GM20000 (cell line): ENCODE measurements at regions not wholly inside any gene's neighbourhood (a gene's known extent, or its start where the extent isn't known, plus 50 kb on each side); places are given as distances from the start of the nearest gene placed in this dataset.

Experiments used
- DNase-seq: peaks from one replicate; pipeline ENCODE4 v3.0.0; 2012; ENCODE audit warnings: low spot score
- TF ChIP-seq, protein P1 (sequence below): IDR thresholded peaks from 2 replicates; pipeline ENCODE4 v1.5.1; 2012; ENCODE audit warnings: mild to moderate bottlenecking, control low read depth; ENCODE audit errors: extremely low read depth, missing control alignments

DNA sequence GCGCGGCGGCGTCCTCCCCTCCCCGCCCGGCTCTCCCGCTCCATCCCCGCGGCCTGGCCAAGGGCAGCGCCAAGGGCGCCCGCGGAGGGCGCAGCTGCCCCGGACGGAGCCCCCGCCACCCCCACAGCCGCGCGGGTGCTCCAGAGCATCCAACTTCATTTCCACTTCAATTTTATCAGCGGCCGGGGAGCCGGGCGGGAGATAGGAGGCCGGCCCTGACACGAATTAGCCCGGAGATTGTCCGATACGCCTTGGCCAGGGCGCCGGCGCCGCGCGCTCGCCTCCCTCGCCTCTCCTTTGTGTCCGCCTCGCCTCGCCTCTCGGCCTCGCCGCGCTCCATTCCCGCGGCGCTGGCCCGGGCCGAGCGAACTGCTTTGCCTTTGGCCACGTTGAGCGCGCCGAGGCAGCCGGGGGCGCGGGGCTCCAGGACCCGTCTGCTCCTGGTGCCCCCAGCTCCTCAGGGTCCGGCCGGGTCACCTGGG, 129.1 kb upstream of the LHX1 start:
- no peak for DNase-seq
- TF ChIP-seq, protein P1, sequence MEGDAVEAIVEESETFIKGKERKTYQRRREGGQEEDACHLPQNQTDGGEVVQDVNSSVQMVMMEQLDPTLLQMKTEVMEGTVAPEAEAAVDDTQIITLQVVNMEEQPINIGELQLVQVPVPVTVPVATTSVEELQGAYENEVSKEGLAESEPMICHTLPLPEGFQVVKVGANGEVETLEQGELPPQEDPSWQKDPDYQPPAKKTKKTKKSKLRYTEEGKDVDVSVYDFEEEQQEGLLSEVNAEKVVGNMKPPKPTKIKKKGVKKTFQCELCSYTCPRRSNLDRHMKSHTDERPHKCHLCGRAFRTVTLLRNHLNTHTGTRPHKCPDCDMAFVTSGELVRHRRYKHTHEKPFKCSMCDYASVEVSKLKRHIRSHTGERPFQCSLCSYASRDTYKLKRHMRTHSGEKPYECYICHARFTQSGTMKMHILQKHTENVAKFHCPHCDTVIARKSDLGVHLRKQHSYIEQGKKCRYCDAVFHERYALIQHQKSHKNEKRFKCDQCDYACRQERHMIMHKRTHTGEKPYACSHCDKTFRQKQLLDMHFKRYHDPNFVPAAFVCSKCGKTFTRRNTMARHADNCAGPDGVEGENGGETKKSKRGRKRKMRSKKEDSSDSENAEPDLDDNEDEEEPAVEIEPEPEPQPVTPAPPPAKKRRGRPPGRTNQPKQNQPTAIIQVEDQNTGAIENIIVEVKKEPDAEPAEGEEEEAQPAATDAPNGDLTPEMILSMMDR: no peak

DNA sequence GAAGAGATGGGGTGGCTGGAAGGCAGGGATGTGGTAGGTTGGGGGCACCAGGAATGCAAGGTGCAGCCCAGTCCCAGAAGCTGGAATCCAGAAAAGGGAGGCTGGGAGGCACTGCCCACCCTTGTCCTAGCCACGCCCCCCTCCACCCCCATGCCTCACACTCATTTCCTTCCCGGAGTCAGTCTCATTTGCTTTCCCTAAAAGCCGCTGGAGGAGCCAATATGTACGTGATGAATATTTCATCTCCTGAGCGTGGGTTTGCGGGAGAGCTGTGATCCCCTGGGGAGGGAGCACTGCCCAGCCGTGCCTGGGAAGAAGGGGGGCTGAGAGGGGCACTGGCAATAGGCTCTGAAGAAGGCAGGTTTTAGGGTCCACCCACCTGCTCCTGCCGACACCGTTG, 124.5 kb upstream of the LHX1 start:
- TF ChIP-seq, protein P1: no peak
- DNase-seq: no peak

DNA sequence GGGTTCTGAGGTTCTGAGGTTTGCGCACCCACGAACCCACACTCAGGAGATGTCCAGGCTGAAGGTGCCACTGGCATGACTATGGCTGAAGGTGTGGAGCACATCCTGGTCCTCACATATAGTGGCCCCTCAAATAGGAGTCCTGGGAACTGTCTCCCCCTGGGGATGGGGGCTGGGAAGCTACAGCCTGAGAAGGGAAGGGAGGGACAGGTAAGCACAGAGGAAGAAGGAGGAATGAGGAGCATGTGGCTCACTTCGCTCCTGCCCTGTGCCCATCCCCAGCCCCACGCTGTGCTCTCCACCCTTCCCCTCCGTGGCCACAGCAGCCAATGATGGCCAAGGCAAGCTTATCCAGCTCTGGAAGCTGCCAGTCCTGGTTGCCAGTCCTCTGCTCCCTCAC, 123.9 kb upstream of the LHX1 start:
- TF ChIP-seq, protein P1: no peak
- no peak for DNase-seq

DNA sequence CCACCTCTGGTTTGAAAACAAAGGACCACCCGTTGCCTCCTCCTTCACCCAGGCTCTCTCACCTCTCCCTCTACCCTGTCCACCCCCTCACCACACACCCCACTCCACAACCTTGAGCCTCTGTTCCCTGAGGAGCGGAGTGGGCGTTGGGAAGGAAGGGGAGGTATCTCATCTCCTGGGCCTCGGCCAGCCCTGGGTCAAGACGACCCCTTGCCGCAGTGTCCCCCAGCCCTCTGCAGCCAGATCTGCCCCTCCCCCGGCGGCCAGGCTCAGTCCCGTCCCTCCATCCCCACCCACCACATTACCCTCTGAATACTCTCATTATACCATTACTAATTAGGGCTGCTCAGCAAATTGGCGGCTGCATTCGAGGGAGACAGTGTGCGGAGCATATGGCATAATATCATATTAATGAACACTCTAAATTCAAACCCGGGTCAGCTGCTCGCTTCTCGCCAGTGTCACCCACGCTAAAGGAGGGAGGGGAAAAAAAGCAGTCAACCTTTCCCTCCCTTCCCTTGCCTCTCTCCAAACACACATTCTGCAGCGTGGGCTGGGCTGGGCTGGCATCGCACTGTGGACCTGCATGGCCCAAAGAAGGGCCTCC, 123.2 kb upstream of the LHX1 start:
- TF ChIP-seq, protein P1: no peak
- DNase-seq: no peak

DNA sequence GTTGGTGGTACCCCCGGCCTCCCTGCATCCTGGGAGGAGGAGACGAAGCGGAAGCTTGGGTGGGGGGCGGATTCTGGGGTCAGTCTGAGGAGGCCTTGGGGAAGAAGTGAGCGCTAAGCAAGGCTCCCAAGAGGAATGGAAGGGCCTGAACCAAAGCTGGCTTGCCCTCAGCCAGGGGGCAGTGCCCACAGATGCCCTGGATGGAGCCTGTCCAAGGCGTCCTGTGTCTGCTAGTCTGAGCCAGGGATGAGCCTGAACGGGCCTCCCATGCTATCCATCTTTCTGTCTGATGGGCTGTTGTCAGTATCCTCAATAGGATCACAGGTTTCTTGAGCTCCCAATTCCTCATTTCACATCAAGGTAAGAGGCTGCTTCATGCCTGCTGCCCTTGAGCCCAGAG, 122.3 kb upstream of the LHX1 start:
- no peak for DNase-seq

DNA sequence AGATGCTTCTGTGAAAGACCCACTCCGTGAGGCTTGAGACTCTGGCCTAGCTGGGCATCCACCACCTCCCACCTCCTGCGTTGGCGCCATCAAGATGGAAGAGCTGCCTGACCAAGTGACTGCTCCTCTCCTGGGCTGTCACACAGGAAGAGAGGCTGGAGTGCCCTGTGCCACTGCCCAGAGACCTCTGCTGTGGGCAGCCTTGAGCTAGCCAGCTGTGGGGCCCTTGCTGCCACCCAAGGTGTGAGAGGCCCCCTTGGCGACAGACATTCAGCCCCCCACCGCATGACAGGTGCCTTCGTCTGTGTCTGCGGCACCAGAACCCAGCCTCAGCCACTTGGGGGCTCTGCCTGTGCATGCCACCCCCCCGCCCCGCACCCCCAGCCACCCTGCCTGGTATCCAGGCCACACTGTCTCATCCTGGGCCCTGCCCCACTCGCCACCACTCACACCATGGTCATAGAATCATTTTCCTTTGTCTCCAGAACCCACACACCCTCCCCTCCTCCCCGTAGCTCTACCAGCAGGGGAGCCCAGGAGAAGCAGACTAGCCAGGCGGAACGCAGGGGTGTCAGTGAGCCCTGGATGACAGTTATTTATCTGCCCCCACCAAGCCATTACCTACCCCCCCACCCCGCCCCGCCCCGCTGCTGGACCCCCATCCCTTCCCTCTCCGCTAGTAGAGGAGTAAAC, 120.9 kb upstream of the LHX1 start:
- TF ChIP-seq, protein P1: no peak
- no peak for DNase-seq

More for the DNA sequence above, 122.3 kb upstream of the LHX1 start:
- TF ChIP-seq, protein P1: no peak

DNA sequence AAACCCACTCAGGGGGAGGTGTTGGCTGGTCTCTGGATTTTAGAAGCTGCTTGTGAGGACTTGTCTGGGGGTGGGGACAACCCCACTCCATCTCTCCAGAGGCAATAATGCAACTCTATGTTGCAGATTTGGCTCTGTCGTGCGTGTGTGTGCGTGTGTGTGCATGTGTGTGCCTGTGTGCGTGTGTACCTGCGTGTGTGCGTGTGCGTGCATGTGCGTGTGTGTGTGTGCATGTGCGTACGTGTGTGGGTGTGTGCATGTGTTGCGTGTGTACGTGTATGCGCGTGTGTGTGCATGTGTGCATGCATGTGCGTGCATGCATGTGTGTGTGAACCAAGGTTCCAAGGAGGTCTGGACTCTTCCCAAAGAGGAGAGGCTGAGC, 120.4 kb upstream of the LHX1 start:
- no peak for DNase-seq
- TF ChIP-seq, protein P1: no peak
